Gastroesophageal sphincter (tissue), 3 donors: ENCODE measurements at regions not wholly inside any gene's neighbourhood (a gene's known extent, or its start where the extent isn't known, plus 50 kb on each side); places are given as distances from the start of the nearest gene placed in this dataset.

Source experiments
- EP300 ChIP-seq: sonication (generic); formaldehyde crosslinking; IDR thresholded peaks from one replicate; pipeline ENCODE4 v1.6.1; 2017; ENCODE audit warnings: antibody characterized with exemption, mild to moderate bottlenecking
- POLR2A ChIP-seq, 2 donors: fragments of 450-650 bp; IDR thresholded peaks; one replicate each; pipeline ENCODE4 v1.6.1; 2017; ENCODE audit warnings: antibody characterized with exemption in 2 of 2, mild to moderate bottlenecking in 2 of 2, moderate library complexity in 1 of 2
- POLR2AphosphoS5 ChIP-seq: sonication (generic); formaldehyde crosslinking; IDR thresholded peaks from one replicate; pipeline ENCODE4 v1.6.1; 2017; ENCODE audit warnings: antibody characterized with exemption
- TF ChIP-seq, protein P1 (sequence below), 4 experiments: fragments of 200-600 bp in 2 of 4; fragments of 450-650 bp in 2 of 4; sonication (generic) in 1 of 4; IDR thresholded peaks; one replicate each; pipeline ENCODE4 v1.5.1; 2017 to 2019; ENCODE audit warnings: antibody characterized with exemption in 4 of 4, mild to moderate bottlenecking in 2 of 4, moderate library complexity in 2 of 4

DNA sequence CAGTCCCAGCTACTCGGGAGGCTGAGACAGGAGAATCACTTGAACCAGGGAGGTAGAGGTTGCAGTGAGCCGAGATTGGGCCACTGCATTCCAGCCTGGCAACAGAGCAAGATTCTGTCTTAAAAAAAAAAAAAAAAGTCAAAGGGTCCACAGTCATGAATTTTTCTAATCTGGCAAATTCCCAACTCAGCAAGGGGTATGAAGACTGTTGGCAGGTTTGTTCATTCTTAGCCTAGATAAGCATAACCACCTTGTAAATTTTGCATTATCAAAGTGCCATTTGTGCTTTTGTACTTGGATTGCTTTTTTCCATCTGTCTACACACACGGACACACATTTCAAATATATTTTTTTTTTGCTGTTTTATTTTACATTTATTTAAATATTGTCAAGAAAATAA is 299.8 kb upstream of the NUDT12 start:
- TF ChIP-seq, protein P1, sequence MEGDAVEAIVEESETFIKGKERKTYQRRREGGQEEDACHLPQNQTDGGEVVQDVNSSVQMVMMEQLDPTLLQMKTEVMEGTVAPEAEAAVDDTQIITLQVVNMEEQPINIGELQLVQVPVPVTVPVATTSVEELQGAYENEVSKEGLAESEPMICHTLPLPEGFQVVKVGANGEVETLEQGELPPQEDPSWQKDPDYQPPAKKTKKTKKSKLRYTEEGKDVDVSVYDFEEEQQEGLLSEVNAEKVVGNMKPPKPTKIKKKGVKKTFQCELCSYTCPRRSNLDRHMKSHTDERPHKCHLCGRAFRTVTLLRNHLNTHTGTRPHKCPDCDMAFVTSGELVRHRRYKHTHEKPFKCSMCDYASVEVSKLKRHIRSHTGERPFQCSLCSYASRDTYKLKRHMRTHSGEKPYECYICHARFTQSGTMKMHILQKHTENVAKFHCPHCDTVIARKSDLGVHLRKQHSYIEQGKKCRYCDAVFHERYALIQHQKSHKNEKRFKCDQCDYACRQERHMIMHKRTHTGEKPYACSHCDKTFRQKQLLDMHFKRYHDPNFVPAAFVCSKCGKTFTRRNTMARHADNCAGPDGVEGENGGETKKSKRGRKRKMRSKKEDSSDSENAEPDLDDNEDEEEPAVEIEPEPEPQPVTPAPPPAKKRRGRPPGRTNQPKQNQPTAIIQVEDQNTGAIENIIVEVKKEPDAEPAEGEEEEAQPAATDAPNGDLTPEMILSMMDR (IDR thresholded peaks at IDR 0.05), result no peak
- no peak for TF ChIP-seq POLR2AphosphoS5
- TF ChIP-seq POLR2A (IDR thresholded peaks at IDR 0.05), result no peak
- TF ChIP-seq EP300, result no peak
